ENCODE measurements at regions not wholly inside any gene's neighbourhood (a gene's known extent, or its start where the extent isn't known, plus 50 kb on each side); places are given as distances from the start of the nearest gene placed in this dataset.

DNA sequence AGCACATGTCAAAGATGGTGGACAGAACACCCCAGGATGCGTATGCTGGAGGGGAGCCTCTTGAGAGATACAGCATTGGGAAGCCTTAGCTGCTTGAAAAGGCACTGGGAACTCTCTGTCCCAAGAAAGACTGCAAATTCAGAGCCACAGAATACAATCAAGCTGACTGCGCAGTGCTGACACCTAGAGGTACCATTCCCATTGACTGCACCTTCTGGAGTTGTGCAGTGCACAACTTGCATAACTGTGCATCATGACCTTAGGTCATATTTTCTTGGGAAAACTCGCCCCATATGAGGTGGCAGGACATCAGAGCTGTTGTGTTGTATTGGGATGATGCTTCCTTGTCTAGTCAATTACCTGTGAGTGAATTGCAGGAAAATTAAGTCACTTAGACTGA lies 646.5 kb upstream of the NOX3 start:
- TF ChIP-seq SPI1 (IDR thresholded peaks at IDR 0.05; ENCODE audit: borderline replicate concordance, low read depth) = no peak
- TF ChIP-seq, protein P1, sequence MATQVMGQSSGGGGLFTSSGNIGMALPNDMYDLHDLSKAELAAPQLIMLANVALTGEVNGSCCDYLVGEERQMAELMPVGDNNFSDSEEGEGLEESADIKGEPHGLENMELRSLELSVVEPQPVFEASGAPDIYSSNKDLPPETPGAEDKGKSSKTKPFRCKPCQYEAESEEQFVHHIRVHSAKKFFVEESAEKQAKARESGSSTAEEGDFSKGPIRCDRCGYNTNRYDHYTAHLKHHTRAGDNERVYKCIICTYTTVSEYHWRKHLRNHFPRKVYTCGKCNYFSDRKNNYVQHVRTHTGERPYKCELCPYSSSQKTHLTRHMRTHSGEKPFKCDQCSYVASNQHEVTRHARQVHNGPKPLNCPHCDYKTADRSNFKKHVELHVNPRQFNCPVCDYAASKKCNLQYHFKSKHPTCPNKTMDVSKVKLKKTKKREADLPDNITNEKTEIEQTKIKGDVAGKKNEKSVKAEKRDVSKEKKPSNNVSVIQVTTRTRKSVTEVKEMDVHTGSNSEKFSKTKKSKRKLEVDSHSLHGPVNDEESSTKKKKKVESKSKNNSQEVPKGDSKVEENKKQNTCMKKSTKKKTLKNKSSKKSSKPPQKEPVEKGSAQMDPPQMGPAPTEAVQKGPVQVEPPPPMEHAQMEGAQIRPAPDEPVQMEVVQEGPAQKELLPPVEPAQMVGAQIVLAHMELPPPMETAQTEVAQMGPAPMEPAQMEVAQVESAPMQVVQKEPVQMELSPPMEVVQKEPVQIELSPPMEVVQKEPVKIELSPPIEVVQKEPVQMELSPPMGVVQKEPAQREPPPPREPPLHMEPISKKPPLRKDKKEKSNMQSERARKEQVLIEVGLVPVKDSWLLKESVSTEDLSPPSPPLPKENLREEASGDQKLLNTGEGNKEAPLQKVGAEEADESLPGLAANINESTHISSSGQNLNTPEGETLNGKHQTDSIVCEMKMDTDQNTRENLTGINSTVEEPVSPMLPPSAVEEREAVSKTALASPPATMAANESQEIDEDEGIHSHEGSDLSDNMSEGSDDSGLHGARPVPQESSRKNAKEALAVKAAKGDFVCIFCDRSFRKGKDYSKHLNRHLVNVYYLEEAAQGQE (IDR thresholded peaks at IDR 0.05; ENCODE audit: insufficient replicate concordance, low read depth) = no peak
- TF ChIP-seq POLR2AphosphoS5 (IDR thresholded peaks at IDR 0.05; ENCODE audit: low read depth) = no peak
- no peak for TF ChIP-seq GABPA (IDR thresholded peaks at IDR 0.05; ENCODE audit: low read depth)
- TF ChIP-seq, protein P2, sequence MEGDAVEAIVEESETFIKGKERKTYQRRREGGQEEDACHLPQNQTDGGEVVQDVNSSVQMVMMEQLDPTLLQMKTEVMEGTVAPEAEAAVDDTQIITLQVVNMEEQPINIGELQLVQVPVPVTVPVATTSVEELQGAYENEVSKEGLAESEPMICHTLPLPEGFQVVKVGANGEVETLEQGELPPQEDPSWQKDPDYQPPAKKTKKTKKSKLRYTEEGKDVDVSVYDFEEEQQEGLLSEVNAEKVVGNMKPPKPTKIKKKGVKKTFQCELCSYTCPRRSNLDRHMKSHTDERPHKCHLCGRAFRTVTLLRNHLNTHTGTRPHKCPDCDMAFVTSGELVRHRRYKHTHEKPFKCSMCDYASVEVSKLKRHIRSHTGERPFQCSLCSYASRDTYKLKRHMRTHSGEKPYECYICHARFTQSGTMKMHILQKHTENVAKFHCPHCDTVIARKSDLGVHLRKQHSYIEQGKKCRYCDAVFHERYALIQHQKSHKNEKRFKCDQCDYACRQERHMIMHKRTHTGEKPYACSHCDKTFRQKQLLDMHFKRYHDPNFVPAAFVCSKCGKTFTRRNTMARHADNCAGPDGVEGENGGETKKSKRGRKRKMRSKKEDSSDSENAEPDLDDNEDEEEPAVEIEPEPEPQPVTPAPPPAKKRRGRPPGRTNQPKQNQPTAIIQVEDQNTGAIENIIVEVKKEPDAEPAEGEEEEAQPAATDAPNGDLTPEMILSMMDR (IDR thresholded peaks at IDR 0.05; ENCODE audit: insufficient read depth, low read length) = no peak
- Histone ChIP-seq H3K4me3 (replicated peaks; ENCODE audit: insufficient read depth, low read length) (no peak overlapping the region), H3K27me3 (ENCODE audit: insufficient read depth, poor library complexity, severe bottlenecking) (no peaks in the 10 kb centered on the region), H3K27ac (replicated peaks) (no peak overlapping the region)
- no peak for DNase-seq (ENCODE audit: low read depth in 1 of 2, low spot score in 1 of 2)

DNA sequence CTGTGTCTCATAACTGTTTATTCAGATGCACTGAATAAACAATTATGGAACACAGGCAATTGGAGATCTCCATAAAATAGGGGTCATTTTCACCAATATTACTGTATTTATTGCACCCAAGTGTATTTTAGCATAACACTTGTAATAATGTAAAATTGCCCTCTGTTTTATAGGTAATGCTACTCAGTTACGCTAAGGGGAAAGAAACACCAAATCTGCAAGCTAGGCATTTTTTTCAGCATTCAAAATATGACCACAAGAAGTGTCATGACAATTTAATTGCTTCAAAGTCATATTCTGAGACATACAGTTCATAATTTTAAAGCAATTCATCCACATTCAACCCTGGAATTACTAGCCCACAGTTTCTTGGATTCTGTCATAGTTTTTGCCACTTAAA lies 643.2 kb upstream of the NOX3 start:
- H3K27me3 ChIP-seq (ENCODE audit: insufficient read depth, poor library complexity, severe bottlenecking) = no peaks in the 10 kb centered on the region
- no peak overlapping the region for H3K4me3 ChIP-seq (replicated peaks; ENCODE audit: insufficient read depth, low read length)
- TF ChIP-seq, protein P2 (IDR thresholded peaks at IDR 0.05; ENCODE audit: insufficient read depth, low read length) = no peak
- TF ChIP-seq SPI1 (IDR thresholded peaks at IDR 0.05; ENCODE audit: borderline replicate concordance, low read depth) = no peak
- TF ChIP-seq, protein P1 (IDR thresholded peaks at IDR 0.05; ENCODE audit: insufficient replicate concordance, low read depth) = no peak
- TF ChIP-seq GABPA (IDR thresholded peaks at IDR 0.05; ENCODE audit: low read depth) = no peak
- TF ChIP-seq POLR2AphosphoS5 (IDR thresholded peaks at IDR 0.05; ENCODE audit: low read depth) = no peak
- H3K27ac ChIP-seq (replicated peaks) = no peak overlapping the region
- no peak for DNase-seq (ENCODE audit: low read depth in 1 of 2, low spot score in 1 of 2)

DNA sequence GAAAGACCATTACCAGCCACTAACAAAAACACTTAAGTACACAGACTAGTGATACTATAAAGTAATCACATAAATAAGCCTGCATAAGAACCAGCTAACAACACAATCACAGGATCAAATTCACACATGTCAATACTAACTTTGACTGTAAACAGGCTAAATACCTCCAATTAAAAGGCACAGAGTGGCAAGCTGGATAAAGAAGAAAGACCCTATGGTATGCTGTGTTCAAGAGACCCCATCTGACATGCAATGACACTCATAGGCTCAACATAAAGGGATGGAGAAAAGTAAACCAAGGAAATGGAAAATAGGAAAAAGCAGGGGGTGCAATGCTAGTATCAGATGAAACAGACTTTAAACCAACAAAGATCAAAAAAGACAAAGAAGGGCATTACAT lies 631.8 kb upstream of the NOX3 start:
- H3K27ac ChIP-seq (replicated peaks) = no peak overlapping the region
- DNase-seq (ENCODE audit: low read depth in 1 of 2, low spot score in 1 of 2) = no peak

More for the DNA sequence above, 631.8 kb upstream of the NOX3 start:
- no peak for TF ChIP-seq GABPA (IDR thresholded peaks at IDR 0.05; ENCODE audit: low read depth)
- TF ChIP-seq, protein P2 (IDR thresholded peaks at IDR 0.05; ENCODE audit: insufficient read depth, low read length) = no peak
- TF ChIP-seq, protein P1 (IDR thresholded peaks at IDR 0.05; ENCODE audit: insufficient replicate concordance, low read depth) = no peak
- TF ChIP-seq POLR2AphosphoS5 (IDR thresholded peaks at IDR 0.05; ENCODE audit: low read depth) = no peak
- TF ChIP-seq SPI1 (IDR thresholded peaks at IDR 0.05; ENCODE audit: borderline replicate concordance, low read depth) = no peak
- Histone ChIP-seq H3K27me3 (ENCODE audit: insufficient read depth, poor library complexity, severe bottlenecking) (no peaks in the 10 kb centered on the region), H3K4me3 (replicated peaks; ENCODE audit: insufficient read depth, low read length) (no peak overlapping the region)
